GM18517 (cell line): ENCODE measurements at regions not wholly inside any gene's neighbourhood (a gene's known extent, or its start where the extent isn't known, plus 50 kb on each side); places are given as distances from the start of the nearest gene placed in this dataset.
"Not testable (repeated sequence)": the region's sequence is repeated elsewhere in the genome, so short reads cannot be mapped to it uniquely, and the experiment has no call there.

Source experiments
- ATAC-seq: cut with Tn5 transposase; IDR thresholded peaks from one replicate; pipeline ENCODE4 v1.9.1; 2021; ENCODE audit warnings: mild to moderate bottlenecking, moderate library complexity; ENCODE audit not compliant: unreplicated experiment

DNA sequence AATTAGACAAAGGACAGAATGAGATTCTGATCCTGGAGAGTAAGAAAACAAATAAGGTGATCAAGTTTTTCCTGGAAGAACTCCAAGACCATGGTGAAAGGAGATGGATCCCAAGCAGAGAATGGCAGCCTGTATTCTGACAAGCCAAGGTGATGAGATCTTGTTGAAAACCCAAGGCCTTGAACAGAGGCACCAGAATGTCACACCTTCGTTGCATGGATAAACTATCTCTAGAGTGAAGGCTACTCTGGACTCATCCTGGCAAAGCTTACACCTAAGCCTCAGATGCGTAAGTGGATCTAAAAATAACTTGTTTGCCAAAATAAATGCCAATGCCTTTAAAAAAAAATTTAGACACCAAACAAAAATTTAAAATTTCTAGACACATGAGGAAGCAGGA is 605.9 kb downstream of the ETNK1 start:
- ATAC-seq: no peak

DNA sequence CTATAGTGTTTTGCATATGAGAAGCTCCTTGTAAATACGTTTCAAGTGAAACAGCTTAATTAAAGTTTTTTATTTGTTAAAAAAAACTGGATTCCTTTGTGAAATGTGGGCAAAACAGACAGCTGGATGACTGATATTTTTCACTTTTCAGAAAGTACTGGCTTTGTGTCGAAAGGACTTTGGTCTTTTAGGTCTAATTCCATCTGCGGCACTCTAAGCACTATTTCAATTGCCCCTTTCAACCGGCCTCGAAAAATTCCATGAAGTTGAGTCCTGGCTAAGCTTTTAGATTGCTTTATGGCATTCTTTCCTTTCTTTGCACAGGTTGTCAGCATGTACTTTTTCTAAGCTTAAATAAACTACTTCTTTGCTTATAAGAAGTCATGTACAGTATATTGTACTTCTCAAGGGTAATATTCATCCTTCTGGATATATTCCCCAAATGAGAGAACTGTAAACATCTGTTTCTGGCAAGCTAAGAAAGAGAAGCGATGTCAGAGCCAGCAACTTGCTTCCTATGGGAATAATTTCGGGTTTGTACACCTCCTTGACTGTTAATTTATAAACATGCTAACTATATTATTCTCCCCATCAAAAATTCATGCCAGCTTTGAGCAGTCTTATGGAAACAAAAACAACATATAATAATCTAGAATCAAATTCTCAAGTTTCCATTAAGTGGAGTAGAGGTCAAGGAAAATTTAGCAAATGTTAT is 611.3 kb downstream of the ETNK1 start:
- ATAC-seq: no peak

GRCh38 chr12:23236811-23237210 is 611.8 kb downstream of the ETNK1 start:
- no peak for ATAC-seq

- no peak for ATAC-seq
Measured at GRCh38 chr12:23238190-23238589, 613.2 kb downstream of the ETNK1 start.

- ATAC-seq: no peak
Measured at GRCh38 chr12:23238957-23239356, 614.0 kb downstream of the ETNK1 start.

DNA sequence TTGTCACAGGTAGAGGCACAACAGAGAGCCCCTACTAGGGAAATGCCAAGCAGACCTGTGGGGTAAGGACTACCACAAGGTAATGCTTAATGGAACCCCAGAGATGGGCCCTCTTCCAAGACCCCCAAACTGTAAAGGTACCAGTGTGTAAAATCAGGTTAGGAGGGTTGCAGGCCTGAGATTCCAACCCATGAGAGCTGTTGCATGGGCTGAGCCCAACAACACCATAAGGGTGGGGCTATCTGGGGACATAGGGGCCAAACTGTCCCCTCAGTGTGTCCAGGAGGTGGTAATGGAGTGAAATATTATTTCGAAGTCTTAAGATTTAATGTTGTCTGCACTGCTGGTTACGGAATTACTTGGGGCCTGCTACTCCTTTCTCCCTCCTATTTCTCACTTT is 620.2 kb downstream of the ETNK1 start:
- no peak for ATAC-seq

- no peak for ATAC-seq
Measured at GRCh38 chr12:23253191-23253590, 628.2 kb downstream of the ETNK1 start.

DNA sequence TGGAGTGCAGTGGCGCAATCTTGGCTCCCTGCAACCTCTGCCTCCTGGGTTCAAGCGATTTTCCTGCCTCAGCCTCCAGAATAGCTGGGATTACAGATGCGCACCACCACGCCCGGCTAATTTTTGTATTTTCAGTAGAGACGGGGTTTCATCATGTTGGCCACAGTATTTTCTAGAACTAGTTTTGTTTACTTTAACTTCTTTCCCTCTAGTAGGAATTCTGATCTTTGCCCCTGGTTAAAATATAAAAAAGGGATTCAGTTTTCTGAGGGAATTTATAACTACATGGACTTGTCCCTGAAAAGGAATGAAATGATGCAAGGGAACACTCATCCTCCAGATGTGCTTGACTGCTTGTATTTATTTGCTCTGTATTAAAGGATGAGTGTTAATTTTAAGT is 628.9 kb downstream of the ETNK1 start:
- not testable (repeated sequence) for ATAC-seq

DNA sequence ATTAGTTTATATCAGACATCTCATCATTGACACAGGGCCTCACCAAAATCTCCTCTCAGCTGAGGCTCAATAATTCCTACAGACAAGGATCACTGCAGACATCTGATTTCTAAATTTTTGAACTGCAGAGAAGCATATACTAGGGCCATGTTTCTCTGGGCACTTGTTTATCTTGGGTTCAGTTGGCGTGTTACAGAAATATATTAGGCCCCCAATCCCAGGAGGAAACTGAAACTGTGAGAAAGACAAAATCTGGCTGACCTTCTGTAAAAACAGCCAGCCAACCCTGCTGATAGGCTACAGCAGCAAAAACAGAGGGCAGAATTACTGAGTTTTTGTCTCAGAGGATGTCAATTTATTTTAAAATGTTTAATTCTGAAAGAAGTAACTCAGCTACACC is 634.6 kb downstream of the ETNK1 start:
- ATAC-seq: no peak

DNA sequence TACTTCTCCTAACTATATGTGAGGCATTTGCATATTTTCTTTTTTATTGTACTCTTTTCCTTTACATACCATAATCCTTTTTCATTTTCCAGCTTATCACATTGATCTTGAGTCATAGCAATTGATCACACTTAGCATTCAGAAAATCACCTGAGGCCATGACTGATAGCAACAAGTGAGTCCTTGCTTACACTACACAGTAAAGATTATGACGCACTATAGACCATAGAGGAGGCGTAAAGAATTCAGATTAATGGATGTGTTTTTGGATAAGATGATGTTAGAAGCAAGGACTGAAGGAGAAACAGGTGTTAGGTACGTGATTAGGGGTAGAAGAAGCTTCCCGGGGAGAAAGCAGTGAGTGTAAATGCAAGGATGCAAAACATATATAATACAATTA is 637.7 kb downstream of the ETNK1 start:
- ATAC-seq: no peak

DNA sequence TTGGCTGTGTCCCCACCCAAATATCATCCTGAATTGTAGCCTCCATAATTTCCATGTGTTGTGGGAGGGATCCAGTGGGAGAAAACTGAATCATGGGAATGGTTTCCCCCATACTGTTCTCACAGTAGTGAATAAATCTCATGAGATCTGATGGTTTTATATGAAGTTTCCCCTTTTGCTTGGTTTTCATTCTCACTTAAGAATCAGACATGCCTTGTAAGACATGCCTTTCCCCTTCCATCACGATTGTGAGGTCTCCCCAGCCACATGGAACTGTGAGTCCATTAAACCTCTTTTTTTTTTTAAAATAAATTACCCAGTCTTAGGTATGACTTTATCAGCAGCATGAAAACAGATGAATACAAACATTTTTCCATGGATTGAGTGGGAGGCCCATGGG is 652.9 kb downstream of the ETNK1 start:
- no peak for ATAC-seq

- ATAC-seq: no peak
Measured at GRCh38 chr12:23281295-23281694, 656.3 kb downstream of the ETNK1 start.

- no peak for ATAC-seq
Measured at GRCh38 chr12:23282701-23283100, 657.7 kb downstream of the ETNK1 start.

GRCh38 chr12:23285764-23286530 is 661.0 kb downstream of the ETNK1 start:
- not testable (repeated sequence) for ATAC-seq

DNA sequence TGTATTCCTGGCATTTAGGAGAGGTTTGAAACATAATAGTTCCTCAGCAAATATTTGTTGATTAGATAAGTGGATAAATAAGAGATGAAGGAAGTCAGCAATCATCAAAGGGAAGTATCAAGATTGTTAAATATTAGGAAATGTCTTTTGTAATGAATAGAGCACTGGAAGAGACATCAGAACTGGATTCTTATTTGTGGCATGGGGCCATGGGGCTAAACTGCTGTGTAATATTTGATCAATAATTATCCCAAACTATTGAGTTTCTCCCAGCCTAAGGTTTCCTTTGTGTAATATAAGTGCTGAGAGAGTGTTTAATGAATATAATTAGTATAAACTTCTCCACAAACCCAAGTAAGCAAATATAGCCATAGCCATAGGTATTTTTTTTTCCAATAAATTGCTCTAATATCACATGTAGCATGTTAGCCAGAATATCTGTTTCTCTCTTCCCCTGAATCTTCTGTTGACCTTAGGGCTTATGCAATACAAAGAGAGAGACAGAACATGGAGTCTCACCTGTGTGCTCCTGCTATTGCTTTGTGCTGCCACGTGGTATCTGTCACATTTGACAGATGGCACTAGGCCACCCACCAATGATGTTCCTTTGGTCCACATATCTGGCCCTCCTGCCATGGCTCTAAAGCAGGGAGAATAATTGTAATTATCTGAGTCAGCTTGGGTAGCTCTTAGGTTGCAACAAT is 658.7 kb downstream of the SOX5 start:
- ATAC-seq: no peak

GRCh38 chr12:23303220-23303619 is 646.2 kb downstream of the SOX5 start:
- no peak for ATAC-seq

DNA sequence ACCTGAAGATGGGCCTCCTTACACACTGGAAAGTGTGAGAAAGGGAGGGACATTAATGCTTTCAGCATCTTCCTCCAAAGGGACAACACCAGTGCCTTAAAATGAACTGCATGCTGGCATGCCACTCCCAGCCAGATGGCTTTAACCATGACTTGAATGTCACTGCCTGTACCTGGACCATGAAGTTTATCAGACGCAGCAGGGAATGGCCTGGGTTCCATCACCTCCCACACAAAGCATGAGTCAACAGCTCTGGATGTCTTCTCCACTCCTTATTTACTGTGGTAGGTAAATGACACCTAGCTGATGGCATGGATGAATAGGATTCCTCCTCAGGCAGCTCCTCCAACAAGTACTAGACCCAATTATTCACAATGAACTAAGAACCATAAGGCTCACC is 645.6 kb downstream of the SOX5 start:
- ATAC-seq: no peak

- ATAC-seq: no peak
Measured at GRCh38 chr12:23333938-23334337, 615.5 kb downstream of the SOX5 start.

DNA sequence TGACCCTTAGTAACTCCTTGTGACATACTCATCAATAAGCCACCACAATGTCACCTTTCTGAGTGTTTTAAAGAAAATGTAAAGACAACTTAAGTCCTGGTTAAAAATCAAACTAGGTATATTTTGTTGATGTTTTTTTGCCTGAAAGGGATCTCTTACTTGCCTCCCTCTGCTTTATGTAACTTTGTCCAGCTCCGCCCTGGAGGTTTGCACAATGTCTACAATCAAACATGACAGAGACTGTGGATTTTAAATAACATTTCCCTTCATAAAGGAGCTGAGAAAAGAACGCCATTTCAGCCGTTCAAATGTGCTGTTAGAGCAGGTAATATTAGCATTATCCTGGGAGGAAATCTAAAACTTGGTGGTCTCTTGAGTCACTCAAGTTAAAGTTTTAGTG is 613.9 kb downstream of the SOX5 start:
- ATAC-seq: no peak

DNA sequence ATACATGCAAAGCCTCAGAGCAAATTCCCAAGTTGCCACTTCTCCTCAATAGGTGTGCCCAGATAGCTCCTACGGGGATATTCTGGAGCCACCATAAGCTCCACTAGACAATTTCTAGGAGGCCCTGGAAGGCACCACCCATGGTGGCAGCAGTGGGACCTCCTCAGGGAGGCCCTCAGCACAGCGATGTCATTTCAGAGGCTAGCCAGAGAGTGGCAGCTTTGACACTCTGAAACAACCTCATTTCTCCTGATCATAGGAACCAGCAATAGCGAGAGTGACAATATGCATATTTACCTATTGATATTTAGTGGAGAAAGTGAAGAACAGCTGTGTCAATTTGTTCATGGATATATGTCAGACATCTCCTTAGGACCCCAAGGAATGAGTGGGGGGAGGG is 612.3 kb downstream of the SOX5 start:
- ATAC-seq: no peak

- ATAC-seq: no peak
Measured at GRCh38 chr12:23340351-23340750, 609.1 kb downstream of the SOX5 start.

DNA sequence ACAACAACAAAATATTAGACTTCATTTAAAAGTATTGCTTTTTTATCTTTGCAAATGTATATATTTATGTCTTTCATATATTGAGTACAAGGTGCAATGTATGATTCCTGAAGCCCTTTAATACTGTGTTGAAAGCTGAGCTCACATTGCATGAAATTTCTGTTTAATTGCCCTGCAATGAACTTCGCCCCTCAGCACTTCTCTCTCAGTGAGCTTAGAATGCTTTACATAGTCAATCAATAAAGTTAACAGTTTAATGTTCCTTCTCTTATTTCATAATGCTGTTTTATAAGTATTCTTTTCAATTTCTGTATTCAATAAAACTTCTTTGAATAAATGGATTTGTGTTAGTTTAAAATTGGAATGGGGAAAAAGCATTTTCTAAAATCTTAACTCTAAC is 607.1 kb downstream of the SOX5 start:
- ATAC-seq: no peak
